Aorta (tissue), 5 donors: ENCODE measurements at regions not wholly inside any gene's neighbourhood (a gene's known extent, or its start where the extent isn't known, plus 50 kb on each side); places are given as distances from the start of the nearest gene placed in this dataset.

Experiments used
- ATAC-seq: fragments of 200-7000 bp; cut with Tn5 transposase; one replicate; pipeline ENCODE4 v1.9.1; 2022; ENCODE audit warnings: moderate library complexity; ENCODE audit not compliant: low FRiP score
- DNase-seq, 2 donors: peaks; one replicate each; pipeline ENCODE4 v3.0.0-alpha.2; 2020
- H3K27ac ChIP-seq, 2 donors: one replicate each; pipeline ENCODE4 v1.5.1; 2013; ENCODE audit warnings: low read length in 2 of 2, mild to moderate bottlenecking in 2 of 2, moderate library complexity in 2 of 2, control low read depth in 1 of 2, inconsistent platforms in 1 of 2, low read depth in 1 of 2
- H3K27me3 ChIP-seq, 2 donors: one replicate each; pipeline ENCODE4 v1.6.1; 2013; ENCODE audit warnings: control low read depth in 1 of 2, low read length in 1 of 2, mild to moderate bottlenecking in 1 of 2, moderate library complexity in 1 of 2; ENCODE audit not compliant: insufficient read depth in 2 of 2, control insufficient read depth in 1 of 2
- H3K36me3 ChIP-seq, 2 donors: one replicate each; pipeline ENCODE4 v1.6.1; 2013; ENCODE audit warnings: control low read depth in 1 of 2, low read length in 1 of 2, mild to moderate bottlenecking in 1 of 2; ENCODE audit not compliant: insufficient read depth in 2 of 2, control insufficient read depth in 1 of 2
- H3K4me1 ChIP-seq, 2 donors: one replicate each; pipeline ENCODE4 v1.6.1; 2013; ENCODE audit warnings: low read length in 2 of 2, control low read depth in 1 of 2, mild to moderate bottlenecking in 1 of 2, moderate library complexity in 1 of 2; ENCODE audit not compliant: insufficient read depth in 2 of 2, control insufficient read depth in 1 of 2
- H3K4me3 ChIP-seq, 2 donors: one replicate each; pipeline ENCODE4 v1.5.1; 2013; ENCODE audit warnings: low read length in 2 of 2, control low read depth in 1 of 2, mild to moderate bottlenecking in 1 of 2
- H3K9me3 ChIP-seq: one replicate; pipeline ENCODE4 v1.6.1; 2013; ENCODE audit warnings: mild to moderate bottlenecking, low read length; ENCODE audit not compliant: control insufficient read depth
- WGBS, 2 donors: extraction: QIAGEN DNeasy Blood & Tissue Kit; methylation state at CpG; one replicate each; pipeline ENCODE4 v1.1.7; 2013; 5-methylcytosine and 5-hydroxymethylcytosine counted together
- intact Hi-C, 2 donors: fragments of 100-400 bp; cut with DNase I; formaldehyde crosslinking; loops; one replicate each; pipeline versions ENCODE4 v1.14.2 to v1.15.0; 2022
- donor health status: healthy with polysubstance abuse.
- donor health status: Bipolar disorder and iron deficiency.
- donor health status: DM: no; HTN: no; CAD: no.
- donor health status: DM: no; HTN: no; CAD: no.
- donor health status: DM: yes; HTN: yes; CAD: no.

GRCh38 chr1:98355656-98356383 lies 305.7 kb upstream of the SNX7 start:
- intact Hi-C loops, result no loop called here
- no peak overlapping the region for H3K27ac ChIP-seq
- DNase-seq (no peak), ATAC-seq (no peak)
- H3K36me3 ChIP-seq, result no peaks in the 10 kb centered on the region
- no peak overlapping the region for H3K4me3 ChIP-seq
- 39 to 60% methylated on average over 3 of the region's 3 CpGs for WGBS, 2 donors
- no peaks in the 10 kb centered on the region for H3K4me1 ChIP-seq
- H3K27me3 ChIP-seq, result no peaks in the 10 kb centered on the region
- H3K9me3 ChIP-seq, result no peaks in the 10 kb centered on the region

GRCh38 chr1:98352378-98352777 lies 309.1 kb upstream of the SNX7 start:
- no peaks in the 10 kb centered on the region for H3K36me3 ChIP-seq
- no peaks in the 10 kb centered on the region for H3K27me3 ChIP-seq
- DNase-seq (no peak), ATAC-seq (no peak)
- WGBS, 2 donors, result 89 to 90% methylated on average over 3 of the region's 3 CpGs
- no peak overlapping the region for H3K27ac ChIP-seq
- intact Hi-C loops, result no loop called here
- H3K4me3 ChIP-seq, result no peak overlapping the region
- no peaks in the 10 kb centered on the region for H3K4me1 ChIP-seq
- no peaks in the 10 kb centered on the region for H3K9me3 ChIP-seq

DNA sequence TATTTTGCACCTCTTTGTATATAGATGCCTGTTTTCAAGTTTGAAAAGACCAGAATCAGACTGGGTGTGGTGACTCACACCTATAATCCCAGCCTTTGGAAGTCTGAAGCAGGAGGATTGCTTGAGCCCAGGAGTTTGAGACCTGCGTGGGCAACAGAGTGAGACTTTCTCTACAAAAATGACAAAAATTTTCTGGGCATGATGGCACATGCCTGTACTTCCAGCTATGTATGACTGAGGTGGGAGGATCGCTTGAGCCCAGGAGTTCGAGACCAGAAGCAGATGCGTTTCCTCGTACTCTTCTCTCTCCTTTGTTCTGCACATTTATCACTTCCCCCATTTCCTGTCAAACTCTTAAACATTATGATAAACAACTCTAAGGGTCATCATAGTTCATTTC lies 310.0 kb upstream of the SNX7 start:
- DNase-seq, result no peak
- no peak for ATAC-seq

DNA sequence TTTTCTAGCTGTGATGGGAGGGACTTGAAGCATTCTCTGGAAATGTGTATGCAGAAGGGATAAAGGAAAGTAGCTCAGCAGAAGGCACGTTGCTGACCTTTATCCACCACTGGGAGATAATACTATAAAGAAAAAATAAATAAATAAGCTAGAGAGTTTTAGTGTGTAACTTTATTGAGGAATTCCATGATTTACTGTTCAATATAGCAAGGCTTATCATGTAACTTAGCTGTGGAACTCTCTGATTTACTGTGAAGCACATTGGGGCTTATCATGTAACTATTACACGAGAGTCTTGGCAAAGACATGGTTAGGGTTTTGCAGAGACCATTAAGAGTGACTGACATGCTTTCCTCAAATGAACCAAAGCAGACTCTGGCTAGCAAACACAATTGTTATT lies 316.1 kb upstream of the SNX7 start:
- intact Hi-C loops, result no loop called here
- Histone ChIP-seq H3K36me3 (no peaks in the 10 kb centered on the region), H3K27ac (no peak overlapping the region), H3K27me3 (no peaks in the 10 kb centered on the region), H3K4me1 (no peaks in the 10 kb centered on the region), H3K4me3 (no peak overlapping the region), H3K9me3 (no peaks in the 10 kb centered on the region)
- WGBS, 2 donors, result 57 to 59% methylated on average over 2 of the region's 2 CpGs
- DNase-seq (no peak), ATAC-seq (no peak)

More for the DNA sequence above, 310.0 kb upstream of the SNX7 start:
- H3K9me3 ChIP-seq, result no peaks in the 10 kb centered on the region
- intact Hi-C loops, result no loop called here
- H3K27ac ChIP-seq, result no peak overlapping the region
- H3K36me3 ChIP-seq, result no peaks in the 10 kb centered on the region
- no peaks in the 10 kb centered on the region for H3K4me1 ChIP-seq
- WGBS, 2 donors, result 77 to 81% methylated on average over 5 of the region's 5 CpGs
- H3K4me3 ChIP-seq, result no peak overlapping the region
- H3K27me3 ChIP-seq, result no peaks in the 10 kb centered on the region

- DNase-seq, result no peak
- Histone ChIP-seq H3K27ac (no peak overlapping the region), H3K9me3 (no peaks in the 10 kb centered on the region), H3K4me3 (no peak overlapping the region), H3K27me3 (no peaks in the 10 kb centered on the region), H3K4me1 (no peaks in the 10 kb centered on the region), H3K36me3 (no peaks in the 10 kb centered on the region)
- no peak for ATAC-seq
- 46 to 59% methylated on average over 3 of the region's 3 CpGs for WGBS, 2 donors
- intact Hi-C loops, result no loop called here
Measured at GRCh38 chr1:98344731-98345130, 316.8 kb upstream of the SNX7 start.

DNA sequence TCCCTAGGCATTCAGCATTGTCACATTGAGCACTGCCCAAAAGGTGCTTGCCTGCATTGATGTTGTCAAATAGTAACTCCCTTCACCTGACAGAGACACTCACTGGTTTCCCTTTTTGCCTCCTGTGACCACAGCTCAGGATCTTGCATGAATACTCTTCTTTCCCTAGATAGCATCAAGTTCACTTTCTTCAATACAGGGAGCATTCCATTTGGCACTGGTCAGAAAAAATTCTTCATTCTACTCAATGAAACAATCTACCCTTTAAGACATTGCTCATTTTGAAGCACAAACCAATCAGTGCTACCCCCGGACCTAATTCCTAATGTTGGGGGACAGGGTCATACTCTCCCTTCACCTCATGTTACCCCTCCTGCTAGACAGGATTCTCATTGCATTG lies 319.0 kb upstream of the SNX7 start:
- H3K27me3 ChIP-seq, result no peaks in the 10 kb centered on the region
- no peak for DNase-seq
- H3K27ac ChIP-seq, result no peak overlapping the region
- ATAC-seq, result no peak
- H3K9me3 ChIP-seq, result no peaks in the 10 kb centered on the region
- no peak overlapping the region for H3K4me3 ChIP-seq
- no peaks in the 10 kb centered on the region for H3K36me3 ChIP-seq
- H3K4me1 ChIP-seq, result no peaks in the 10 kb centered on the region
- WGBS, 2 donors, result 61 to 69% methylated on average over 1 of the region's 1 CpG
- intact Hi-C loops, result no loop called here

DNA sequence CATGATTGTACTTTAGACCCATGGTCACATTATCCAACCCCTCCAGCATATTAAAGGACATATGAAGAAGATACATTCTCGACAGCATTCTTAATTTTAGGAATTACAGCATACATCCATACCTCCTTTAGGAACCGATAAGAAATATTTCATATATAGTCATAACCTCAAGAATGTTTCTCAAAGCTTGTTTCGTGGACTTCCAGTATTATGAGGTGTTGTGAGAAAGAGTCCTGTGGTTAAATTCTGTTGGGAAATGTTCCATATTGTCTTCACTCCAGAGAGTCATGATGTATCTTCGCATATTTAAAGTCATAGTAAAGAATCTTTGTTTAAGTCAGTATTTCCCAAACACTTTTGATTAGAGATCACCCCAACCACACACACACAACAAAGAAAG lies 321.0 kb upstream of the SNX7 start:
- ATAC-seq (no peak), DNase-seq (no peak)
- intact Hi-C loops, result no loop called here
- WGBS, 2 donors, result 87 to 90% methylated on average over 4 of the region's 4 CpGs
- Histone ChIP-seq H3K36me3 (no peaks in the 10 kb centered on the region), H3K9me3 (no peaks in the 10 kb centered on the region), H3K27me3 (no peaks in the 10 kb centered on the region), H3K4me1 (no peaks in the 10 kb centered on the region), H3K27ac (no peak overlapping the region), H3K4me3 (no peak overlapping the region)

DNA sequence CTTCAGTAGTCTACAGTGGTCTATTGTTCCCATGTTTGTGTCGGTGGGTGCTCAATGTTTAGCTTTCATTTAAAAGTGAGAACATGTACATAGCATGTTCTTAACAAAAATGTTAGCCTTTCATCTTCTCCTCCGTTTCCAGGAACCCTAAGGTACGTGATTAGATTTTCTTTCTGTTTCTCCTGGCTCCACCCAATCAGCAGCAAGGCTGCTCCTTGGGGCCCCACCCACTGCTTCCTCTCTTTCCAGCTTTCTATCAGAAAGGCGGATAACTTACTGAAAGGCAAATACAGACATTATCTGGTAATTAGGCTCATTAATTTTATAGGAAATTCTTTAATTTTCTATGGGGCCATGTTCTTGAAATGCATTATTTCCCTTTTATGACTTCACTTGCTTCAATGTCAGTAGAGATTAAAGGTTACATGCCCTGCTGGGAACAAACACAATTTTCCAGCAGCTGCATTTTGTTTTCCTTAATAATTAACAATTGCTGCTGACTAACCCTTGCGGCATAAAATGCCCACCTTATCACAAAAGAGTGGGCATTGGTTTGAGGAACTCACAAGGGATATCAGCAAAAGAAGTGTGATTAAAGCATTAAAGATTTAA lies 324.9 kb upstream of the SNX7 start:
- Histone ChIP-seq H3K4me1 (peaks cover 0 to 2% of the 10 kb centered on the region in 2 donors), H3K4me3 (no peak overlapping the region), H3K9me3 (no peaks in the 10 kb centered on the region), H3K27ac (no peak overlapping the region), H3K36me3 (no peaks in the 10 kb centered on the region), H3K27me3 (no peaks in the 10 kb centered on the region)
- no peak for ATAC-seq
- no peak for DNase-seq
- intact Hi-C loops, result no loop called here
- 74 to 75% methylated on average over 5 of the region's 5 CpGs for WGBS, 2 donors

DNA sequence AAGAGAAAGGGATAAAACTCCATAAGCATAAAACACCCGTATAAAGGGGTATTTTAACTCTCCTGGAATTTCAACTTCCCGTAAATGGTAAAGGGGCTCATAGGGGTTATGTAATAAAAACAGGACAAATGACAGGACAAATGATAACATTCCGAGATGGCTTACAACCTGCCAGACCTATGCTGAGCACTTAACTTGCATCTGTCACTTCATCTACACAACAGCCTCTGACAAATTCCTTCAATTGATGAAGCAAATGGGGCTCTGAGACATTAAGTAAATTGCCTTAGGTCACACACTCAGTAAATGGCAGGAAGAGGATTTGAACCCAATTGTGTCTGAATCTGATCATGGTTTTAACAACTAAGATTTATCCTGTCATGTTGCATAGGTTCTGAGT lies 327.6 kb upstream of the SNX7 start:
- 53 to 74% methylated on average over 3 of the region's 3 CpGs for WGBS, 2 donors
- peaks cover 0 to 2% of the 10 kb centered on the region in 2 donors for H3K4me1 ChIP-seq
- no peak for DNase-seq
- H3K36me3 ChIP-seq, result no peaks in the 10 kb centered on the region
- H3K27ac ChIP-seq, result no peak overlapping the region
- ATAC-seq, result no peak
- no peak overlapping the region for H3K4me3 ChIP-seq
- no peaks in the 10 kb centered on the region for H3K27me3 ChIP-seq
- intact Hi-C loops, result no loop called here
- H3K9me3 ChIP-seq, result no peaks in the 10 kb centered on the region
